GM23248 (cell line): ENCODE measurements at regions not wholly inside any gene's neighbourhood (a gene's known extent, or its start where the extent isn't known, plus 50 kb on each side); places are given as distances from the start of the nearest gene placed in this dataset.

Source experiments
- DNase-seq: peaks from one replicate; pipeline ENCODE4 v3.0.0-alpha.2; 2015
- H2AFZ ChIP-seq: fragments of 200-600 bp; sonication (generic); 2 replicates; pipeline ENCODE4 v1.6.1; 2016; ENCODE audit warnings: antibody characterized with exemption
- H3F3A ChIP-seq: fragments of 200-600 bp; sonication (generic); 2 replicates; pipeline ENCODE4 v1.6.1; 2016; ENCODE audit warnings: mild to moderate bottlenecking, antibody characterized with exemption, mixed run types; ENCODE audit not compliant: insufficient read depth
- H3K27ac ChIP-seq: fragments of 200-600 bp; sonication (generic); 2 replicates; pipeline ENCODE4 v1.5.1; 2016; ENCODE audit warnings: mild to moderate bottlenecking
- H3K27me3 ChIP-seq: fragments of 200-600 bp; sonication (generic); replicated peaks from 2 replicates; pipeline ENCODE4 v1.6.1; 2016; ENCODE audit warnings: mild to moderate bottlenecking; ENCODE audit not compliant: insufficient read depth
- H3K36me3 ChIP-seq: fragments of 200-600 bp; sonication (generic); 2 replicates; pipeline ENCODE4 v1.6.1; 2016; ENCODE audit warnings: low read depth, mild to moderate bottlenecking
- H3K4me1 ChIP-seq: fragments of 200-600 bp; sonication (generic); 2 replicates; pipeline ENCODE4 v1.6.1; 2016; ENCODE audit warnings: mild to moderate bottlenecking; ENCODE audit not compliant: insufficient read depth
- H3K4me2 ChIP-seq: fragments of 200-600 bp; sonication (generic); one replicate; pipeline ENCODE4 v1.6.1; 2016; ENCODE audit warnings: mild to moderate bottlenecking; ENCODE audit not compliant: unreplicated experiment
- H3K4me3 ChIP-seq: fragments of 200-600 bp; sonication (generic); 2 replicates; pipeline ENCODE4 v1.5.1; 2016; ENCODE audit warnings: mild to moderate bottlenecking
- H3K79me2 ChIP-seq: fragments of 200-600 bp; sonication (generic); 2 replicates; pipeline ENCODE4 v1.6.1; 2016; ENCODE audit warnings: mild to moderate bottlenecking; ENCODE audit not compliant: insufficient read depth
- H3K9ac ChIP-seq: fragments of 200-600 bp; sonication (generic); 2 replicates; pipeline ENCODE4 v1.6.1; 2016; ENCODE audit warnings: mild to moderate bottlenecking
- H3K9me2 ChIP-seq: fragments of 200-600 bp; sonication (generic); 2 replicates; pipeline ENCODE4 v1.6.1; 2016; ENCODE audit warnings: mixed run types, mild to moderate bottlenecking, moderate library complexity; ENCODE audit not compliant: insufficient read depth
- H3K9me3 ChIP-seq: fragments of 200-600 bp; sonication (generic); one replicate; pipeline ENCODE4 v1.6.1; 2017; ENCODE audit warnings: low read depth
- H4K20me1 ChIP-seq: fragments of 200-600 bp; sonication (generic); 2 replicates; pipeline ENCODE4 v1.6.0; 2016; ENCODE audit not compliant: insufficient read depth
- EZH2 ChIP-seq: fragments of 200-600 bp; sonication (generic); IDR thresholded peaks from 2 replicates; pipeline ENCODE4 v1.6.1; 2018; ENCODE audit warnings: antibody characterized with exemption, mild to moderate bottlenecking; ENCODE audit not compliant: insufficient read depth, poor library complexity, severe bottlenecking
- EZH2phosphoT487 ChIP-seq: fragments of 200-600 bp; sonication (generic); IDR thresholded peaks from 2 replicates; pipeline ENCODE4 v1.6.1; 2018; ENCODE audit warnings: antibody characterized with exemption, moderate library complexity, mild to moderate bottlenecking, low read depth; ENCODE audit not compliant: insufficient read depth
- WGBS, 2 experiments: methylation state at CpG; one replicate each; pipeline ENCODE4 v1.1.6; 2015 to 2017; ENCODE audit warnings: low lambda C conversion rate in 2 of 2, low coverage in 1 of 2; ENCODE audit errors: missing lambda C conversion rate in 2 of 2; 5-methylcytosine and 5-hydroxymethylcytosine counted together
- in situ Hi-C: fragments of 300-500 bp; cut with MboI; formaldehyde crosslinking; loops from 2 replicates; pipeline ENCODE4 v1.15.0; 2020

- Histone ChIP-seq H3K4me2 (peak overlapping the region; percentile 34), H3K36me3 (no peaks in the 10 kb centered on the region), H3K27ac (peak overlapping the region; percentile 66), H4K20me1 (no peaks in the 10 kb centered on the region), H3F3A (peaks cover 25% of the 10 kb centered on the region), H3K4me1 (peaks cover 42% of the 10 kb centered on the region), H3K9me2 (no peaks in the 10 kb centered on the region), H3K4me3 (no peak overlapping the region), H3K9ac (no peak overlapping the region), H2AFZ (peak overlapping the region; percentile 60), H3K9me3 (no peaks in the 10 kb centered on the region), H3K27me3 (no peaks in the 10 kb centered on the region), H3K79me2 (no peaks in the 10 kb centered on the region)
- TF ChIP-seq EZH2phosphoT487 = no peak
- TF ChIP-seq EZH2 = no peak
- peak; percentile 85 for DNase-seq
- in situ Hi-C loops = no loop called here
- WGBS, 2 experiments = 50 to 53% methylated on average over 4 of the region's 4 CpGs
These were observed 551.2 kb upstream of the CCDC54 start for GRCh38 chr3:106825962-106826605.

GRCh38 chr3:106826791-106827311 is 550.4 kb upstream of the CCDC54 start:
- Histone ChIP-seq H3K79me2 (no peaks in the 10 kb centered on the region), H3K4me2 (no peak overlapping the region), H3F3A (peaks cover 25% of the 10 kb centered on the region), H3K4me1 (peaks cover 42% of the 10 kb centered on the region), H3K27me3 (no peaks in the 10 kb centered on the region), H3K9ac (no peak overlapping the region), H4K20me1 (no peaks in the 10 kb centered on the region), H3K9me3 (no peaks in the 10 kb centered on the region), H3K27ac (no peak overlapping the region; the same call in 1 of the 2 replicates), H2AFZ (peak overlapping the region; percentile 63), H3K9me2 (no peaks in the 10 kb centered on the region), H3K4me3 (no peak overlapping the region), H3K36me3 (no peaks in the 10 kb centered on the region)
- WGBS, 2 experiments = 72 to 74% methylated on average over 4 of the region's 4 CpGs
- in situ Hi-C loops = no loop called here
- no peak for DNase-seq
- no peak for TF ChIP-seq EZH2
- no peak for TF ChIP-seq EZH2phosphoT487

GRCh38 chr3:106827515-106828213 is 549.6 kb upstream of the CCDC54 start:
- Histone ChIP-seq H3K27ac (no peak overlapping the region), H3K79me2 (no peaks in the 10 kb centered on the region), H3K36me3 (no peaks in the 10 kb centered on the region), H3K4me2 (no peak overlapping the region), H4K20me1 (no peaks in the 10 kb centered on the region), H2AFZ (peak overlapping the region; percentile 63), H3K4me1 (peaks cover 42% of the 10 kb centered on the region), H3F3A (peaks cover 25% of the 10 kb centered on the region), H3K4me3 (no peak overlapping the region), H3K9me3 (no peaks in the 10 kb centered on the region), H3K9ac (no peak overlapping the region), H3K27me3 (no peaks in the 10 kb centered on the region), H3K9me2 (no peaks in the 10 kb centered on the region)
- in situ Hi-C loops = no loop called here
- WGBS, 2 experiments = 79 to 88% methylated on average over 5 of the region's 5 CpGs
- no peak for TF ChIP-seq EZH2phosphoT487
- TF ChIP-seq EZH2 = no peak
- peak; percentile 33 for DNase-seq

GRCh38 chr3:106829206-106829605 is 548.0 kb upstream of the CCDC54 start:
- DNase-seq = no peak
- Histone ChIP-seq H3K4me3 (no peak overlapping the region), H2AFZ (peak overlapping the region; percentile 41), H3K4me1 (peaks cover 42% of the 10 kb centered on the region), H3K27me3 (no peaks in the 10 kb centered on the region), H3K36me3 (no peaks in the 10 kb centered on the region), H3K79me2 (no peaks in the 10 kb centered on the region), H3K9ac (no peak overlapping the region), H3F3A (peaks cover 25% of the 10 kb centered on the region), H3K4me2 (peak overlapping the region; percentile 3), H3K27ac (no peak overlapping the region), H3K9me3 (no peaks in the 10 kb centered on the region), H3K9me2 (no peaks in the 10 kb centered on the region), H4K20me1 (no peaks in the 10 kb centered on the region)
- TF ChIP-seq EZH2phosphoT487 (no peak), EZH2 (no peak)
- in situ Hi-C loops = no loop called here
- WGBS, 2 experiments = 76 to 80% methylated on average over 3 of the region's 3 CpGs
